HG03139 (cell line): ENCODE measurements at regions not wholly inside any gene's neighbourhood (a gene's known extent, or its start where the extent isn't known, plus 50 kb on each side); places are given as distances from the start of the nearest gene placed in this dataset.

ENCODE experiments used
- ATAC-seq: cut with Tn5 transposase; IDR thresholded peaks from one replicate; pipeline ENCODE4 v1.9.1; 2021; ENCODE audit not compliant: unreplicated experiment

DNA sequence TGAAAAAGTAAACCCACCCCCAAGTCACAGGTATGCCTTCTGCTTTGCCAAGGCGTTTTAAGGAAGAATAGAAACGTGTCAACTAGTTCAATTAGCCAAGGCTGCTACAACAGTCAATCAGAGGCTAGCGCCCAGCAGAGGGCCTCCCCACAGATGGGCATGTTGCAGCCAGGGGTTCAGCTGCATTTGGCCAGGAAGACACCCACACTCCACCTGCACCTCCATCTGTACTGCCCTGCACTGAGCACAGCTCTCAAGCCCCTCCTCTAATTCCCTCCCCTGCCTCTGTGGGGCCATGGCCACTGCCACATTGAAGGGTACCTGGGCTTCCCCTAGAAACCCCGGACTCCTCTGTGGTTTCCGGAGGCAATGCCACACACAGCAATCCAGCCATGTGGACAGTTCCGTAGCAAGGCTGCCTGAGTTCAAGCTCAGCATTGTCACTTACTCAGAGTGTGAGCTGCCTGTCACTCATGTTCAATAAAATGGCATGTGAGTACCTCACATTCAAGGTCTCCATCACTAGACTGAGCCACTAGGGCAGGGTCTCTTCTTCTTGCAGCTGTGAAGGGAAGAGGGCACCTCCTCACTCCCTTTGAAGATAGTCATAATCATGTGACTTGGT is 248.4 kb downstream of the IRX2 start:
- no peak for ATAC-seq

DNA sequence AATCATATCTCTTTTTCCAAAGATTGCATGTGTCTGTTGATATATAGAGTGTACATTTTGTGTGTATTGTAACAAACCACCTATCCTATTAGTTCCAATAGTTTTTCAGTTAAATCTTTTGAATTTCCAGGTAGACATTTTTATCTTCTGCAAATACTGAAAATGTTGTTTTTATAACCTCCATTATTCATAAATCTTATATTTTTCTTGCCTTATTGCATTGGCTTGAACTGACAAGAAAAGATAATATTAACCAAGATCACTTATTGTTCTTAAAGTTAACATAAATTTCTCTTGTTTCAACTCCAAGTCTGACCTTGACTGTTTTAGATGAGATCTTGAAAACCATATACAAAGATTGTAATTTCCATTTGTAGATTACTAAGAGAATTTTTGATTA is 251.6 kb downstream of the IRX2 start:
- no peak for ATAC-seq

- no peak for ATAC-seq
These were observed 254.6 kb downstream of the IRX2 start for GRCh38 chr5:2496891-2497290.

DNA sequence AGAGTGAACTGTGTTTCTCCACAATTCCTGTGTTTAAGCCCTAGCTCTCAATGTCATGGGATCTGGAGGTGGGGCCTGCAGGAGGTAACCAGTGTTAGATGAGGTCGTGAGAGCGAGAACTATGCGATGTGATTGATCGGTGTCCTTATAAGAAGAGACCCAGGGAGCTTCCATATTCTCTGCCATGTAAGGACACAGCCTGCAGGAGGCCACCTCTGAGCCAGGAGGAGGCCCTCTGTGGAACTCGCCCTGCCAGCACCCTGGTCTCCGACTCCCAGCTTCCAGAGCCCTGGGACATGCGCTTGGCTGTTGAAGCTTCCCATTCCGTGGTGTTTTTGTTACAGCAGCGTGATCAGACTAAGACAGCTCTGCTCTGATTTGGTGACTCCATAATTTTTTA is 255.4 kb downstream of the IRX2 start:
- no peak for ATAC-seq

DNA sequence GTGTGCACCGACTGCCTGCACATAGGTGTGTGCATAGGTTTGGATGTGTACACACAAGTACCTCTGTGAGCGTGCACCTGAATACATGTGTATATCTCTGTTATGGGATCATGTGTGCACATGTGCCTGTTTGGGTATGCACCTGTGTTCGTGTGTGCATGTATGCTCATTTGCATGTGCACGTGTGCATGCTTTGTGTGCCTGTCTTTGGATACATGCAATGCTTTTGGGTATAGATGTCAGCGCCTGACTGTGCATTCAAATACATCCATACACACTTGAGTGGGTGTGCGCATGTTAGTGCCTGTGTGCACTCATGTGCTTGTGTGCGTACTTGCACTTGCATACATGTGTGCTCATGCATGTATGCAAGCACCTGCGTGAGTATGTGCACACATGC is 258.1 kb downstream of the IRX2 start:
- ATAC-seq: no peak

GRCh38 chr5:2492476-2492875 is 259.0 kb downstream of the IRX2 start:
- ATAC-seq: no peak

DNA sequence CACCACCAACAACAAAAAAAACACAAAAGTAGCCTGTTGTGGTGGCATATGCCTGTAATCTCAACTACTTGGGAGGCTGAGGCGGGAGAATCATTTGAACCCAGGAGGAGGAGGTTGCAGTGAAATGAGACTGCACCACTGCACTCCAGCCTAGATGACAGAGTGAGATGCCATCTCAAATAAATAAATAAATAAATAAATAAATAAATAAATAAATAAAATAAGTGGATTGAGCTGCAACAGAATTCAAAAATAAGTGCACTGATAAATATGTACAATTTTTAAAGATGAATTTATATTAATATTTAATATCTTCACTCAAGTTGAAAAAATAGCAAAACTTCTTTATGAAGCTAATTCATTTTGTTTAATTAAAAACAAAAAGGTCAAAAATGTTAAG is 259.6 kb downstream of the IRX2 start:
- no peak for ATAC-seq

DNA sequence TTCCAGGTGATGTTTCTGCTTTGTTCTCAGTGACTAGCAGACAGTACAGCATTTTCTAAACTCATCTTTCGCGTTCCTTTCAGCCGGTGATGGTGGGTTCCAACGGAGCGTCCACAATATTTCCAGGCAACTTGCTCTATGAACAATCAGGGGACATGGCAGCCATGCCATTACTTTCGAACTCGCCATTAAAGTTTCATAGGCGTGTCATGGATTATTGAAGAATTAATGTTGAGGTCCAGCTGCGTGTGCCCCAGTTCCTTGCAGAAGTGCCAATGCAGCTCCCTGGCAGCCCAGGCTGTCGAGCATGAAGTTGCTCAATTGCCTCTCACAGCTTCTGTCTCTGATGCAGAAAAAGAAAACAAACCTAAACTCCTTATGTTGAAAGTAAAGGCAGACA is 262.2 kb downstream of the IRX2 start:
- ATAC-seq: no peak

- ATAC-seq: no peak
These were observed 262.9 kb downstream of the IRX2 start for GRCh38 chr5:2488593-2488992.

- ATAC-seq: no peak
These were observed 264.2 kb downstream of the IRX2 start for GRCh38 chr5:2487152-2487763.

- no peak for ATAC-seq
These were observed 265.1 kb downstream of the IRX2 start for GRCh38 chr5:2486373-2486772.

- ATAC-seq: no peak
These were observed 268.7 kb downstream of the IRX2 start for GRCh38 chr5:2482778-2483177.

GRCh38 chr5:2480871-2481270 is 270.6 kb downstream of the IRX2 start:
- no peak for ATAC-seq

DNA sequence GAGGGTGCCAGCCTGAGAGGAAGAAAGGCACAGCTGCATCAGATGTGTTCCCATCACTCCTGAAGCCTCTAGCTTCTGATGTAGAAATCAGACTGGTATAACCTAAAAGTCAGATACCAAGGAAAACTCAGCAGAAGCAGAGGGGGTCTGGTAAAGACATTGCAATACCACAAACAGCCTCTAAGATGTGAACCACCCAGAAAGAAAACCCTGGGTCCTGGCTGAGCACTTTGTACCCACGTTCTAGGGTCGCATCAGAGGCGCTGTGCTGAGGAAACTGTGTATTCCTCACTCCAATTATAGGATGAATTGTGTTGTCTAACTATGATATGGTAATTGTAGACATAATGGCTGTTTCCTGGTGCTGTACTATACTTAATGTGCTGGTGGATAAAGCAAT is 275.6 kb downstream of the IRX2 start:
- no peak for ATAC-seq

DNA sequence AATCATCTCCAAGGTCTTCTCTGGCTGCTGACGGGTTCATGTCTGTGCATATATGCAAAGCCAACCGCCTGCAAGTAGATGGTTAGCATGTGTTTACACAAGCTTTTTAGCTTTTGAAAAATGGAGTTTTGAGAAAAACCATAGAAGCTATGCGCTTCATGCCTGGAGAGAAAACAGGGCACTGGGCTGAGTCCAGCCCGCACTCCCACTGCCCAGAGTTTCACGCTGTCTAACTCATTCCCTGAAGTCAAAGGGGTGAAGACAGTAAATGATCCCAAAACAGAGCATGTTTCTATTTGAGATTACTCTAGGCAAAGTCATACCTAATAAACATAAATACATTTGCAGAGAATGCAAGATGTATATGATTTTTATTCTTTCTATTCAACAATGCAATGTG is 278.8 kb downstream of the IRX2 start:
- no peak for ATAC-seq

DNA sequence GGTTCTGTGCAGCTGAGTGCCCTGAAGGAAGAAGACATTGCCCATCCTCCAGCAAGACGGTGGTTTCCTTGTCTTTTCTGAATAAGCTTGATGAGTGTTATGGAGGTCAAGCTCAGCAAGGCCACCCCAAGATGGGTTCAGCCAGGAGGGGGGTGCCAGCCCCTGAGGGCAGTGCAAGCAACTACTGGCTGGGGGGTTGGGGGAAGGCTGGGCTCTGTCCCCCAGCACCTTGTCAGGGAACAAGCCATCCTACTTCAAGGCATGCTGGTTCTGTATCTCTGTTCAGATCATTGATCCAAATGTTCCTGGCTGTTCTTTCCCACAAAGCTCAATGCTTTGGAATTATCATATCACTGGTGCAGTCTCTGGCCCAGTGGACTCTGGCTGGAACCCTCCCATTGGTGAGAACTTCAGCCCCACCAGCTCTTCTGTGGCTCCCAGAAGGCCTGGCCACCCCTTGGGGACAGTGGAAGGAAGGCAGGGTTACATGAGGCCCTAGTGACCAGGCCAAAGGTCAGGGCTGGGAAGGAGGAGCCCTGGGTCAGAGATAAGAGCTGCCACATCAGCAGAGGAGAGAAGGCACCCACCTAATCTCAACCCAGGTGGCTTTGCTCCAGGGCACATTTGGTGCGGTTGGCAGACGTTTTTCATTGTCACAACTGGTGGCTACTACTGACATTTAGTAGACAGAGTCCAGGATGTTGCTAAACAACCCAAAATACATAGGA is 280.2 kb downstream of the IRX2 start:
- no peak for ATAC-seq

- ATAC-seq: no peak
These were observed 284.5 kb downstream of the IRX2 start for GRCh38 chr5:2466966-2467365.

GRCh38 chr5:2465383-2465782 is 286.1 kb downstream of the IRX2 start:
- ATAC-seq: no peak

DNA sequence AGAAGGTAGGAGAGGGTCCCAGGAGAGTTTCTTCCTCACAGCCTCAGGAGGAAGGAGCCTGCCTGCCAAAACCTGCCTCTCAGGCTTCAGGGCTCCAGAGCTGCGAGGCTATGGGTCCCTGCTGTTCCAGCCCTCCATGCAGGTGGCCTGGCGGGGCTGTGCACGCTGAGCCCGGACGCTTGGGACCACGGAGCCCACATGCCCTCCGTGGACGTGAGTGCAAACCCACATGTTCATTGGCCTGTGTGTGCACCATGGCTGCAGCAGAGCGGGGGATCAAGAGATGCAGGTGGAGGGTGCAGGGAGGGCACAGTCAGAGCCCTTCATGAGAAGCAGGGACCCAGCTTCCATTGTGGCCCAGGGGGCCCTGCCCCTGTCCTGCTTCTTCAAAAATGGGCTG is 287.3 kb downstream of the IRX2 start:
- no peak for ATAC-seq

- no peak for ATAC-seq
These were observed 289.5 kb downstream of the IRX2 start for GRCh38 chr5:2461701-2462691.

- no peak for ATAC-seq
These were observed 291.4 kb downstream of the IRX2 start for GRCh38 chr5:2460098-2460497.
